ENCODE measurements at regions not wholly inside any gene's neighbourhood (a gene's known extent, or its start where the extent isn't known, plus 50 kb on each side); places are given as distances from the start of the nearest gene placed in this dataset.

- no peak for DNase-seq (ENCODE audit: low read depth in 2 of 2)
Measured at GRCh38 chr5:2266641-2267240, 384.0 kb upstream of the IRX4 start.

DNA sequence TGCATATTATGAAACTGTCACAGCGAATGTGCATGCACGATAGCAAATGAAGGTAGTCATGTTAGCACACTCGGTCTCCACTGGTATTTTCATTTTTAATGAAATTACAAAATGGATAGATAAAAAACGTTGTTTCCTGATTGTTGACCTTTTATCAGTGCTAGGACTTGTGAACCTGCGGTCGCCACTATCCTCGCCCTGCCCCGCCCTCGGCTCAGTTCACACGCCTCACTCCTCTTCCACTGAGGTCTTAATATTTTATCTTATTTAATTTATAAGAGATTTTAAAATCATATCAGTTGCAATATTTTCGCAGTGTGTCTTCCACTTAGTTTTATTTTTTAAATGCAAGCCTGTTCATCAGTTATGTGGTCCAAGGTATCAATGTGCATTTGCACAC lies 382.6 kb upstream of the IRX4 start:
- DNase-seq (ENCODE audit: low read depth in 2 of 2), result no peak

GRCh38 chr5:2263763-2264162 lies 381.0 kb upstream of the IRX4 start:
- no peak for DNase-seq (ENCODE audit: low read depth in 2 of 2)

DNA sequence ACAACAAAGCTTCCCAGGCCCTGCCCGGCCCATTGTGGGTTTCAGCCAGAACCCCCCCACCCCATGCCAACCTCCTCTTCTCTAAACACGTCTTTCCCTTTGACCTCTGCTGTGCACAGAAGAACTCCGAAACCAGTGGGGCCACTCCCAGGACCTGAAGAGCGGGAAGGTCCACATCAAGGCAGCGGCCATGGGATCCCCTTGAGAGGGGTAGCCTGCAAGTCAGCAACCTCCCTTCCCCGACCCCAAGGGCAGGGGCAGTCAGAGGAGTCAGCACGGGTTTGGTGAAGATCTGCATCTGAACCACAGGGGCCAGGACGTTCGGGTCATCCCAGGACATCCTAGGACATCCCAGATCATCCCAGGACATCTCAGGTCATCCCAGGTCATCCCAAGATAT lies 379.9 kb upstream of the IRX4 start:
- no peak for DNase-seq (ENCODE audit: low read depth in 2 of 2)

GRCh38 chr5:2261004-2261703 lies 378.4 kb upstream of the IRX4 start:
- DNase-seq (ENCODE audit: low read depth in 2 of 2), result no peak

GRCh38 chr5:2260211-2261003 lies 377.7 kb upstream of the IRX4 start:
- DNase-seq (ENCODE audit: low read depth in 2 of 2), result no peak

DNA sequence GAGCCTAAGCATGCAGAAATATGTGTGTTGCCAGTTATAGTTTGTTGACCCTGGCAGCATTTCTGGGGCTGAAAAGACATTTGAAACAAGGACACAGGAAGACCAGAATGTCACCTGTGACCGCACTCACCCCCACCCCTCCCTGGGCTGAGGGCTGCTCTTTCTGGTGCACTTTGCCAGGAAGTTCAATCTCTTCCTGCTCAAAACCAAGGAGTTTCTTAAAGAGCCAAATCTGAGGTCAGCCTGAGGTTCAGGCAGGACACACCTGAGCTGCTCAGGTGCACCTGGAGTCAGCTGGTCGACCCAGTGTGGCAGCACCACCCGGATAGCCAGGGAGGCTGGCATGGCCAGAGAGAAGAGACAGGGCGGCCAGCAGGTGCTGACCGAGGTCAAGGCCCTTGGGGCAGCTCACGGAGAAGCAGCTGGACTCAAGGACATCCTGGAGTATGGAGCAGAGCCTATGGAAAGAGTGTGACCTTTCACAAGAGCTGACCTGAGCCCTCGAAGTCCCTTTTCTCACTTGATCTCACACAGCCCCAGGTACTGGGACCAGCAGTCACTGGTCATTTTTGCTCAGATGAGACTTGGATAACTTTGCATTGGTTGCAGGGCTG lies 376.9 kb upstream of the IRX4 start:
- no peak for DNase-seq (ENCODE audit: low read depth in 2 of 2)

DNA sequence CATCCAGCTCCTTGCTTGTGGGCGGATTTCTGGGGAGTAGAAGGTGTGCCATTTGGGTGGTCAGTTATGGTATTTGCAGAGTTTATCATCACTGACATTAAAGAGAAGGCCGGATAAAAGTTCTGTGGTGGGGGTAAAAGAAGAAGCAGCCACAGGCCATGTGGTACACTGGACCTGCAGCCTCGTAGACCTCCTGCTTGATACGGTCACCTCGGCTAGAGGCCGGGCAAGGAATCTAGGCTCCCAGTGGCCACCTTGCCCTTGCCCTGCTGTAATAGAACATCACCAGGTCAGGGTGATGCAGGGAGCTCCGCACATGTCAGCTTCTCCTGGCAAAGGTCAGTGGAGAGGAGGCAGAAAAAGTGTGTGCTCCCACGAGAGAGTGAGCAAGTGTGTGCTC lies 376.1 kb upstream of the IRX4 start:
- DNase-seq (ENCODE audit: low read depth in 2 of 2), result no peak

GRCh38 chr5:2257326-2258244 lies 374.9 kb upstream of the IRX4 start:
- DNase-seq (ENCODE audit: low read depth in 2 of 2), result no peak

DNA sequence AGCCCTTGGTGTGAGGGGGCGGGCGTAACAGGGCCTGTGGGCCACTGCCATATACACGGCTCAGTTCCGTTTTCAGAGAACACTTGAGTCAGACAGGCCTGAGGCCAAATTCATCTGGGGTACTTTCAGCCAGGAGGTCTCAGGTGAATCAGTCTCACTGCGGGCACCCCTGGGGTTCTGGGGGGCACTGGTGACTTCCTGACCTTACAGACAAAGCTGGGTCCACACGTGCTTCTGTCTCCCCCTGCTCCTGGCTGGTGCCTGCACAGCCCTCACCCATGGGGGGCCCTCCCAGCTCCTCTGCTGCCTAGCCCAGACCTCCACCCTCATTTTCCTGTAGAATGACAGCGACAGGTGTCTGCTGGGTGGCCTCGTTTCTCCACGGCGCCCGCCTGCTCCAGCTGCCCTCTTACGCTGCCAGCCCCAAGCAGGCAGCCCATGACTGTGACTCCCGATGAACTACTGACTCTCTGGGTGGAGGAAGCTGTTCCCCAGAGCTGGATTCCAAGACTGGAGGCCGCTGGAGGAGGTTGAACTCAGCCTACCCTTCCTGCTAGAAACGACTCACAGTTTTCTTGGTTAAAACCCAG lies 374.1 kb upstream of the IRX4 start:
- no peak for DNase-seq (ENCODE audit: low read depth in 2 of 2)

DNA sequence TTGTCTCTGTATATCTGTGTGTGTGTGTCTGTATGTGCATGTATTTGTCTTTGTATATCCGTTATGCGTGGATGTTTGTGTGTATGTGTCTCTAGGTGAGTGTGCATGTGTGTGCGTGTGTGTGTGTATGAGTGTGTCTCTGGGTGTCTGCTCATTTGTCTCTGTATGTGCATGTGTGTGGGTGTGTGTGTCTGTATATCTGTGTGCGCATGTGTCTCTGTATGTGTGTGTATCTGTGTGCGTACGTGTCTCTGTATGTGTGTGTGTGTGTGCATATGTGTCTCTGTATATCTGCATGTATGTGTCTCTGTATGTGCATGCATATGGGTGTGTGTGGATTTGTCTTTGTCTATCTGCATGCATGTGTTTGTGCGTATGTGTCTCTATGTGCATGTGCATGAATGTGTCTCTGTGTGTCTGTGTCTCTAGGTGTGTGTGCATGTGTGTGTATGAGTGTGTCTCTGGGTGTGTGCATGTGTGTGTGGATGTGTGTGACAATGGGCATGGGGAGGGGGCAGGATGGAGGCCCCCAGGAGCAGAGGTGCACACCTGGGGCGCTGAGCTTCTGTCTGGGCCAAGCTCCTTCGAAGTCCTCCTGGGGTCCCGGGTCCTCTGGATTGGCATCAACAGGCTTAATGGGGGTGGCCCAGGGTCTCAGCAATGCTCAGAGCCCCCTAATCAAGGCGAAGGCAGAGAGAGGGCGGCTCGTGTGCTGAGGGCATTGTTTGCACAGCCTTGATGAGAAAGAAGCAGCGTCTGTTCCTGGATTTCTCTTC lies 373.4 kb upstream of the IRX4 start:
- DNase-seq (ENCODE audit: low read depth in 2 of 2), result no peak

GRCh38 chr5:2254880-2255750 lies 372.4 kb upstream of the IRX4 start:
- no peak for DNase-seq (ENCODE audit: low read depth in 2 of 2)

- no peak for DNase-seq (ENCODE audit: low read depth in 2 of 2)
Measured at GRCh38 chr5:2254406-2254805, 371.7 kb upstream of the IRX4 start.

DNA sequence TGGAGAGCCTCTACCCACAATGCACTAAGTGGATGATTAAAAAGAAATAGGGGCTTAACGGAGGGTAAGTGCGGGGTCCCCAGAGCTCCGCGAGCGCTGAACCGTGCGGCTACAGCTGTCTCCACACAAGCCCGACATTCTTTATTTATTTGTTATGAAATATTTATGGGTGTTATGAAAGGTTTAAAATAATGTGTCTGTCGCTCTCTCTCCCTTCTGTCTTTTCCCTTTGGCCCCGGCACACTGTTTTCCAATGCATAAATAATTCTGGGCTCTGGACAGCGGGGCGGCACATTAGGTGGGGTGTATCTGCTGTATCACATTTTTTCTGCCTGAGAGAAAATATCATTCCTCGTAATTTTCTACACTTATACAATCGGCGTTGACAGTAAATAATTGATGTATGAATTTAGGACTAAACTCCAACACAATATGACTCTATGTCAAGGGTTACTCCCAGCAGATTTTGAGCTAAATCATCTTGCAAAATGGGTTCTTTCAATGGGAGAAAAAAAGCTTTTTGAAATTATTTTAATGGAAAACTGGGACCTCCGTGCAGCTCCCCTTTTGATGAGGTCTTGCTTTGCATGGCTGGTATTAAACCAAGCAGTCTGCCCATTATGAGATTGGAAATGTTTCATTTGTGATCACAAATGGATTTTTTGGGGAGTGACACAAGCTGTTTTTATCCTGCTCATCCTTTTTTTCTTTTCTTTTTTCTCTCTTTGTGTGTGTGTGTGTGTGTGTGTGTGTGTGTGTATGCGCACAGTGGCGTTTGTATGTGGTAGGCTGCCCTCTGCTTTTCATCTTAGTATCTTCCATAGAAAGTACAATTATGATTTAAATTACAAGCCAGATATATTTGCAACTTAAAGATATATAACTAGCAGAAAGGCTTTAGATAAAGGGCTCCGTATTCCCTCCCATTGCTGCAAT lies 370.6 kb upstream of the IRX4 start:
- no peak for DNase-seq (ENCODE audit: low read depth in 2 of 2)

DNA sequence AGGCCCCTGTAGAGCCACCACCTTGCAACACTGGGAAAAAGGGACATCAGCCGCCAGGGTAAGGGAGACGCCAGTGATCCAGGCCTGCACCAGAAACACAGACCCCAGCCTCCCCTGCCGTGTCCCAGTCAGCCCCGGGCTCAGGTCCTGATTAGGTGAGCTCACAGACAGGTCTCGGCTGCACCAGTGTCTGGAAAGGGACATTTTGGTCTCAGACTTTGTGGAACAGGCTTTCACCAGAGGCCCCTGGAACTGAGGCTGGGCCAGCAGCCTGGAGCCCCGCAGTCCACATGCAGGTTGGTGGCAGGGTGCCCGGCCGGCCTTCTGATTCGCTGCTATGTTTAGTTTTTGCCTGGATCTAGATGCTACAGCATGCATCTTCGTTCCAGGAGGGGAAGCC lies 369.0 kb upstream of the IRX4 start:
- no peak for DNase-seq (ENCODE audit: low read depth in 2 of 2)

GRCh38 chr5:2251298-2251697 lies 368.6 kb upstream of the IRX4 start:
- no peak for DNase-seq (ENCODE audit: low read depth in 2 of 2)

DNA sequence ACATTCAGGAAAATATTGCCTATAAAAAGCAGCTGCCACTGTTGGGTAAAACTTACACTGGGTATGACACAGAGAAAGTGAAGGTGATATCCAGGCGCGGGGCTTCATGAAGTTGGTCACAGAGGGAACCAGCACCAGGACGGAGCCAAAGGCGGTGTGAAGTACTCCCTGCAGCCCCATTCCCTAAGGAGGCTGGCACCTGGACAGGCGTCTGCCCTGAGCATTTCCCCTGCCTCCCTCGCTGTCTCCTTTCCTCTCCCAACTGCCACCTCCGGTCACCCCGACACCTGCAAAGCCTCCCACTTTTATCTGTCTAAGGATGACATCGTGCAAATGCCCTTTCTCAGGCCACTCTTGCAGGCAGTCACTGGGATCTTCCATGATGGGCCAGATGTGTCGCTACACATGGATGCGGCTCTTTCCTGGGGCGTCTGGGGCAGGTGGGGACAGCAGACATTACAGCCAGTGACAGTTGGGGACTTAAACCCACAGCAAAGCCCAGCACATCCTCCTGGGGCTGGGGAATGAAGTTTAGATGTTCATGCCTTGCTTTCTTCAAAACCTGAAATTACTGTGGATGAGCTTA lies 367.7 kb upstream of the IRX4 start:
- no peak for DNase-seq (ENCODE audit: low read depth in 2 of 2)

DNA sequence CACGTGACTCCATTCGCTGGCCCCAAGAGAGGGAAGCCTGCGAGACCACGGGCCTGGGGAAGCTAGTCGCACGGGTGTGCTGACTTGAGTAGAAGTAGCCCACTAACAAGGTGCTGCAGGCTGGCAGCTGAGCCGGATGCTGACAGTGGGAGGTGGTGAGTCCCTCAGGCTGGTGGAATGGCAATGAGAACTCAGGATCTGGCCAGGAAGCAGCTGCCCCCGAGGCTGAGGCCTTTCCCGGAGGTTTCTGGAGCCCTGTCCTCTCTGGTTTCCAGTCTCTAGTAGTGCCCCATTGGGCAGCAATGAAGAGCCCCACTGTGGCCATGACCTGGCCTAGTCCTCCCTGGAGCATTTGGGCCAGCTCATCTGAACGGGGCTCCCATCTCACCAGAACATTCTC lies 366.7 kb upstream of the IRX4 start:
- no peak for DNase-seq (ENCODE audit: low read depth in 2 of 2)

Data from dermis microvascular lymphatic vessel endothelial cell (primary cell).